ENCODE measurements at regions not wholly inside any gene's neighbourhood (a gene's known extent, or its start where the extent isn't known, plus 50 kb on each side); places are given as distances from the start of the nearest gene placed in this dataset.

DNA sequence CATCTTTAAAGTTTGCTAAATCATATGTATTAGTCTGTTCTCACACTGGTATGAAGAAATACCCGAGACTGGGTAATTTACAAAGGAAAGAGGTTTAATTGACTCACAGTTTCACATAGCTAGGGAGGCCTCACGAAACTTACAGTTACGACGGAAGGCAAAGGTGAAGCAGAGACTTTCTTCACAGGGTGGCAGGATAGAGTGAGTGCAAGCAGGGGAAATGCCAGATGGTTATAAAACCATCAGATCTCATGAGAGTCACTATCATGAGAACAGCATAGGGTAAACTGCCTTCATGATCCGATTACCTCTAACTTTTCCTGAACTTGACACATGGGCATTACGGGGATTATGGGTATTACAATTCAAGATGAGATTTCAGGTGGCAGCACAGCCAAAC, 1075.2 kb upstream of the NRXN1 start:
- H3K9me3 ChIP-seq (ENCODE audit: insufficient read depth, low read depth) = no peaks in the 10 kb centered on the region
- H3F3A ChIP-seq (ENCODE audit: insufficient read depth, low read depth) = no peaks in the 10 kb centered on the region
- TF ChIP-seq CTCF (conservative IDR thresholded peaks at IDR 0.05) (no peak), EZH2 (IDR thresholded peaks at IDR 0.05; ENCODE audit: low read depth) (no peak)
- no peaks in the 10 kb centered on the region for H3K79me2 ChIP-seq (ENCODE audit: low read depth)
- no peak overlapping the region for H3K27ac ChIP-seq
- BruUV-seq (replicated peaks) = no TSS peak
- intact Hi-C loops (cut with micrococcal nuclease; ENCODE audit: unreplicated experiment) = no loop called here
- no peaks in the 10 kb centered on the region for H3K27me3 ChIP-seq (ENCODE audit: insufficient read depth, low read depth)
- H3K4me2 ChIP-seq = no peak overlapping the region
- CTCF ChIA-PET = no interaction called here
- H3K4me1 ChIP-seq (replicated peaks; ENCODE audit: insufficient read depth) = no peaks in the 10 kb centered on the region
- no peak overlapping the region for H2AFZ ChIP-seq
- DNase-seq = no peak
- no peaks in the 10 kb centered on the region for H3K36me3 ChIP-seq (ENCODE audit: low read depth)
- H4K20me1 ChIP-seq (ENCODE audit: insufficient read depth) = no peaks in the 10 kb centered on the region
- POLR2A ChIA-PET (ENCODE audit: unreplicated experiment) = no interaction called here
- no peaks in the 10 kb centered on the region for H3K9me2 ChIP-seq (ENCODE audit: insufficient read depth)
- H3K4me3 ChIP-seq = no peak overlapping the region

GRCh38 chr2:52097071-52097470, 1065.1 kb upstream of the NRXN1 start:
- Histone ChIP-seq H3K4me1 (replicated peaks; ENCODE audit: insufficient read depth) (no peaks in the 10 kb centered on the region), H4K20me1 (ENCODE audit: insufficient read depth) (no peaks in the 10 kb centered on the region; the same call in 1 of the 2 replicates), H3K27ac (no peak overlapping the region), H3K36me3 (ENCODE audit: low read depth) (no peaks in the 10 kb centered on the region), H3K4me3 (no peak overlapping the region), H3K4me2 (no peak overlapping the region), H3K9me3 (ENCODE audit: insufficient read depth, low read depth) (no peaks in the 10 kb centered on the region), H3F3A (ENCODE audit: insufficient read depth, low read depth) (no peaks in the 10 kb centered on the region), H3K9me2 (ENCODE audit: insufficient read depth) (no peaks in the 10 kb centered on the region), H3K27me3 (ENCODE audit: insufficient read depth, low read depth) (no peaks in the 10 kb centered on the region), H3K79me2 (ENCODE audit: low read depth) (no peaks in the 10 kb centered on the region), H2AFZ (no peak overlapping the region)
- no peak for TF ChIP-seq CTCF (conservative IDR thresholded peaks at IDR 0.05)
- no peak for TF ChIP-seq EZH2 (IDR thresholded peaks at IDR 0.05; ENCODE audit: low read depth)
- intact Hi-C loops (cut with micrococcal nuclease; ENCODE audit: unreplicated experiment) = no loop called here
- no TSS peak for BruUV-seq (replicated peaks)
- DNase-seq = no peak
- CTCF ChIA-PET = no interaction called here
- POLR2A ChIA-PET (ENCODE audit: unreplicated experiment) = no interaction called here

DNA sequence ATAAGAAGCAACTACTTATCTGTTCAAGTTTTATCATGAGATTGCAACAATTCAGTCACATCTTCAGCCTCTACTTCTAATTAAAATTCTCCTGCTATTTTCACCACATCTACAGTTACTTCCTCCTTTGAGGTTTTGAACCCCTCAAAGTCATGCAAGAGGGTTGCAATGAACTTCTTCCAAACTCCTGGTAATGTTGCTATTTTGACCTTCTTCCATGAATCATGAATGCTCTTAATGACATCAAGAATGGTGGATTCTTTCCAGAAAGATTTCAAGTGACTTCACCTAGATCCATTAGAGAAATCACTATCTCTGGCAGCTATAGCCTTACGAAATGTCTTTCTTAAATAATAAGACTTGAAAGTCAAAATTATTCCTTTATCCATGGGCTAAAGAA, 1052.8 kb upstream of the NRXN1 start:
- H3K27ac ChIP-seq = no peak overlapping the region
- no peak overlapping the region for H3K4me2 ChIP-seq
- no peaks in the 10 kb centered on the region for H3K27me3 ChIP-seq (ENCODE audit: insufficient read depth, low read depth)
- intact Hi-C loops (cut with micrococcal nuclease; ENCODE audit: unreplicated experiment) = no loop called here
- H2AFZ ChIP-seq = no peak overlapping the region
- H3K9me3 ChIP-seq (ENCODE audit: insufficient read depth, low read depth) = no peaks in the 10 kb centered on the region
- H3K4me1 ChIP-seq (replicated peaks; ENCODE audit: insufficient read depth) = no peaks in the 10 kb centered on the region
- ChIA-PET CTCF (no interaction called here), POLR2A (ENCODE audit: unreplicated experiment) (no interaction called here)
- TF ChIP-seq CTCF (conservative IDR thresholded peaks at IDR 0.05) = no peak
- no peak for TF ChIP-seq EZH2 (IDR thresholded peaks at IDR 0.05; ENCODE audit: low read depth)
- H3K4me3 ChIP-seq = no peak overlapping the region
- H3K9me2 ChIP-seq (ENCODE audit: insufficient read depth) = no peaks in the 10 kb centered on the region; the same call in 1 of the 2 replicates
- H3K36me3 ChIP-seq (ENCODE audit: low read depth) = no peaks in the 10 kb centered on the region
- no peaks in the 10 kb centered on the region for H4K20me1 ChIP-seq (ENCODE audit: insufficient read depth)
- BruUV-seq (replicated peaks) = no TSS peak
- H3F3A ChIP-seq (ENCODE audit: insufficient read depth, low read depth) = no peaks in the 10 kb centered on the region
- no peaks in the 10 kb centered on the region for H3K79me2 ChIP-seq (ENCODE audit: low read depth)
- no peak for DNase-seq

All from PC-9 (cell line).